Right cardiac atrium (tissue), 5 donors: ENCODE measurements at regions not wholly inside any gene's neighbourhood (a gene's known extent, or its start where the extent isn't known, plus 50 kb on each side); places are given as distances from the start of the nearest gene placed in this dataset.
"Not testable (repeated sequence)": the region's sequence is repeated elsewhere in the genome, so short reads cannot be mapped to it uniquely, and the experiment has no call there.

Experiments
- ATAC-seq, 2 donors: fragments of 200-7000 bp; cut with Tn5 transposase; one replicate each; pipeline versions ENCODE4 v1.8.0 to v1.9.1; 2020; ENCODE audit warnings: moderate library complexity in 2 of 2, mild to moderate bottlenecking in 1 of 2
- DNase-seq, 3 donors: peaks; one replicate each; pipeline ENCODE4 v3.0.0-alpha.2; 2020
- H3K27ac ChIP-seq: one replicate; pipeline ENCODE4 v1.5.1; 2013; ENCODE audit warnings: mild to moderate bottlenecking, low read length, control low read depth, moderate library complexity
- H3K27me3 ChIP-seq: one replicate; pipeline ENCODE4 v1.6.1; 2013; ENCODE audit not compliant: control insufficient read depth, insufficient read depth
- H3K4me1 ChIP-seq: one replicate; pipeline ENCODE4 v1.6.1; 2013; ENCODE audit warnings: low read length; ENCODE audit not compliant: control insufficient read depth, insufficient read depth
- H3K4me3 ChIP-seq: one replicate; pipeline ENCODE4 v1.5.1; 2013; ENCODE audit warnings: low read length, control low read depth
- H3K9me3 ChIP-seq: one replicate; pipeline ENCODE4 v1.6.1; 2013; ENCODE audit warnings: low read length; ENCODE audit not compliant: control insufficient read depth
- WGBS: extraction: QIAGEN DNeasy Blood & Tissue Kit; methylation state at CpG from one replicate; pipeline ENCODE4 v1.1.7; 2013; 5-methylcytosine and 5-hydroxymethylcytosine counted together
- intact Hi-C, 4 donors: fragments of 100-400 bp; cut with DNase I; formaldehyde crosslinking; loops; one replicate each; pipeline versions ENCODE4 v1.11.0 to v1.14.0; 2022 to 2023
- donor health status: healthy with polysubstance abuse.
- donor health status: DM: no; HTN: yes; CAD: no.
- donor health status: DM: no; HTN: no; CAD: no.
- donor health status: DM: no; HTN: yes; CAD: no; lungs with severe emphysema.
- donor health status: DM: yes; HTN: yes; CAD: no.

- H3K4me1 ChIP-seq = no peaks in the 10 kb centered on the region
- no peak for ATAC-seq
- intact Hi-C loops = no loop called here
- H3K27me3 ChIP-seq = no peaks in the 10 kb centered on the region
- 43% methylated on average over 1 of the region's 1 CpG for WGBS
- no peaks in the 10 kb centered on the region for H3K9me3 ChIP-seq
- no peak for DNase-seq
- H3K4me3 ChIP-seq = no peak overlapping the region
- no peak overlapping the region for H3K27ac ChIP-seq
These were observed 734.7 kb upstream of the PKDCC start for GRCh38 chr2:41313082-41313481.

- Histone ChIP-seq H3K4me3 (no peak overlapping the region), H3K4me1 (no peaks in the 10 kb centered on the region), H3K27ac (no peak overlapping the region), H3K27me3 (no peaks in the 10 kb centered on the region), H3K9me3 (no peaks in the 10 kb centered on the region)
- 77% methylated on average over 3 of the region's 3 CpGs for WGBS
- no peak for DNase-seq
- no peak for ATAC-seq
- intact Hi-C loops = no loop called here
These were observed 733.2 kb upstream of the PKDCC start for GRCh38 chr2:41314511-41315070.

GRCh38 chr2:41319437-41319836 is 728.4 kb upstream of the PKDCC start:
- intact Hi-C loops = no loop called here
- no peak overlapping the region for H3K27ac ChIP-seq
- no peak for DNase-seq
- WGBS = 85% methylated on average over 6 of the region's 6 CpGs
- no peak for ATAC-seq
- H3K4me3 ChIP-seq = no peak overlapping the region
- H3K4me1 ChIP-seq = no peaks in the 10 kb centered on the region
- no peaks in the 10 kb centered on the region for H3K27me3 ChIP-seq
- no peaks in the 10 kb centered on the region for H3K9me3 ChIP-seq

DNA sequence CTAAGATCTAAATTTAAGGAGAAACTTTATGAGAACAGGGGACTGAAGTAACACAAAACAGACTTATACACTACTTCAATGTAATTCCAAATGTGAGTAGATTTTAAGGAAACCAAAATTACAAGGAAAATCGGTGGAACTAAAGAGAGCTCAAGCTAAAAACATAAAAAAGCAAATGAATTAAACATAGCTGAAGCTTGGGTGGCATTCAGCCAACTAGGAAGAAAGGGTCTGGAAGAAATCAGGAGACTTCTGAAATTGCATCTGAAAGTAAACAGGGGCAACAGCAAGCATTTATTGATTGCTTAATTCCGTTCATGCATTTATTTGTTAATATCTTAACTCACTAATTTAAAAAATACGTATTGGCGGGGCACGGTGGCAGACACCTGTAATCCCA is 727.3 kb upstream of the PKDCC start:
- intact Hi-C loops = no loop called here
- no peak overlapping the region for H3K27ac ChIP-seq
- H3K4me3 ChIP-seq = no peak overlapping the region
- no peaks in the 10 kb centered on the region for H3K27me3 ChIP-seq
- ATAC-seq = no peak
- H3K9me3 ChIP-seq = no peaks in the 10 kb centered on the region
- DNase-seq = no peak
- H3K4me1 ChIP-seq = no peaks in the 10 kb centered on the region
- 84% methylated on average over 5 of the region's 5 CpGs for WGBS

DNA sequence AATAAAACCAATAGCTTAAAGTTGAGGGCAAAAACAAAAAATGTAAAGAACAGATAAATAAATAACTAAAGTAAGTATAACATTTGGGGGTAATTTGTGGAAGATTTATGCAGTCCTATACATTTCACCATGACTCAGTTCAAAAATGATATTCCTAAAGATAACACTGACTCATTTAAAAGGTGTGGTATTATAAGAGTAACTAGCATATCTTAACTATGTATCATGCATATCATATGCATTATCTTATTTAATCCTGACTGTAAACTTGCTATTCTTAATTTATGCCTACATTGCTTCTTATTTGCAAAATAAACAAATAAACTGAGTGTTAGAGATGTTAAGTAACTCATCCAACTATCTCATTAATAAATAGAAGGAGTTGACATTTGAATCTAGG is 726.5 kb upstream of the PKDCC start:
- DNase-seq (no peak), ATAC-seq (no peak)
- Histone ChIP-seq H3K9me3 (no peaks in the 10 kb centered on the region), H3K27me3 (no peaks in the 10 kb centered on the region), H3K4me1 (no peaks in the 10 kb centered on the region), H3K4me3 (no peak overlapping the region), H3K27ac (no peak overlapping the region)
- intact Hi-C loops = no loop called here

DNA sequence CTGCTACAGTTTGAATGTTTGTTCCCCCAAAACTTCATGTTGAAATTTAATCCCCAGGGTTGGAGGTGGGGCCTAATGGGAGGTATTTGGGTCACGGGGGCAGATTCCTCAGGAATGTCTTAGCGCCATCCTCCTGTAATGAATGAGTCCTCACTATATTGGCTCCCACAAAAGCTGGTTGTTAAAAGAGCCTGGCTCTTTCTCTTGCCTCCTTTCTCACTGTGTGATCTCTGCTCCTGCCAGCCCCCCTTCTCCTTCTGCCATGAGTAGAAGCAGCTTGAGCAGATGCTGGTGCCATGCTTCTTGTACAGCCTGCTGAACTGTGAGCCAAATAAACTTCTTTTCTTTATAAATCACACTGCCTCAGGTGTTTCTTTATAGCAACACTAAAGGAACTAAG is 721.0 kb upstream of the PKDCC start:
- intact Hi-C loops = no loop called here
- Histone ChIP-seq H3K4me3 (no peak overlapping the region), H3K27me3 (no peaks in the 10 kb centered on the region), H3K9me3 (no peaks in the 10 kb centered on the region), H3K27ac (no peak overlapping the region), H3K4me1 (no peaks in the 10 kb centered on the region)
- ATAC-seq = no peak
- WGBS = 64% methylated on average over 2 of the region's 2 CpGs
- DNase-seq = no peak

DNA sequence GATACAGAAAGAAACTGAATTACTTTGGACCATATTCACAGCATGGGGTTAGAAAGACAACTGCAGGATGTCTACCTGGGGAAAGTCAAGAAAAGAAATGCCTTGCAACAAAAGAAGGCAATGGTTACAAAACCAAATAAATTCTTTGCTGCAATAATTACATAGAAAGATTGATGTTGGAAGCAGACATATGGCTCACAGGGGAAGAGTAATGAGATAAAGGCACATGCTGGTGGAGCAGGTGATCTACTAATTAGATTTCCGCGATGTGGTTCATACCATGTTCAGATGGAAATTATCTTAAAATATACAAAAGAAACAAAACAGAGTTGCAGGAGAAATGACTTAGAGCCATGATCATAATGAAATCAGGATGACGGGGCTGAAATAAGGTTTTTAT is 718.8 kb upstream of the PKDCC start:
- DNase-seq (no peak), ATAC-seq (no peak)
- no peaks in the 10 kb centered on the region for H3K4me1 ChIP-seq
- H3K27me3 ChIP-seq = no peaks in the 10 kb centered on the region
- no peak overlapping the region for H3K27ac ChIP-seq
- H3K4me3 ChIP-seq = no peak overlapping the region
- H3K9me3 ChIP-seq = no peaks in the 10 kb centered on the region
- intact Hi-C loops = no loop called here
- WGBS = 94% methylated on average over 3 of the region's 3 CpGs

DNA sequence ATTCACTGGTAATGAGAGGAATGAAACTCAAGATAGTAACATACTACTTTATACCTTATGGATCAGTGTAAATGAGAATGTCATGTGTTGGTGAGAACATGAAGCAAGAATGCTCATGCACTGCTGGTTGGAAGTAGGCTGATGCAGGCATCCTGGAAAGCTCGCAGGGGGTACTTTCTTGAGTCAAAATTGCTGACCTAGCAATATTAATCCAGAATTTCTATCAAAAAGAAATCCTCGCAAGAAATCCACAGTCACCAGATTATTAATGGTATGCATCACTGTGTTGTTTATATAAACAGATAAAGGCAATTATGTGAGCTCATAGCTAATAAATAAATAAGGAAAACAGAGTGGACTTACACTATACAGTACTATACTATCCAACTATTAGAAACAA is 713.7 kb upstream of the PKDCC start:
- DNase-seq (no peak), ATAC-seq (no peak)
- Histone ChIP-seq H3K27ac (no peak overlapping the region), H3K4me1 (no peaks in the 10 kb centered on the region), H3K4me3 (no peak overlapping the region), H3K27me3 (no peaks in the 10 kb centered on the region), H3K9me3 (no peaks in the 10 kb centered on the region)
- WGBS = 86% methylated on average over 2 of the region's 2 CpGs
- intact Hi-C loops = no loop called here

DNA sequence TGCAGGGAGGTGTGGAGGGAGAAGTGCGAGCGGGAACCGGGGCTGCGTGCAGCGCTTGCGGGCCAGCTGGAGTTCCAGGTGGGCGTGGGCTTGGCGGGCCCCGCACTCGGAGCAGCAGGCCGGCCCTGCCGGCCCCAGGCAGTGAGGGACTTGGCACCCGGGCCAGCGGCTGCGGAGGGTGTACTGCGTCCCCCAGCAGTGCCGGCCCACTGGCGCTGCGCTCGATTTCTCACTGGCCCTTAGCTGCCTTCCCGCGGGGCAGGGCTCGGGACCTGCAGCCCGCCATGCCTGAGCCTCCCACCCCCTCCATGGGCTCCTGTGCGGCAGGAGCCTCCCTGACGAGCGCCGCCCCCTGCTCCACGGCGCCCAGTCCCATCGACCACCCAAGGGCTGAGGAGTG is 712.2 kb upstream of the PKDCC start:
- ATAC-seq, H3K4me3 ChIP-seq, H3K4me1 ChIP-seq, H3K9me3 ChIP-seq, H3K27me3 ChIP-seq, DNase-seq, intact Hi-C loops, H3K27ac ChIP-seq: not testable (repeated sequence)
- WGBS = 97% methylated on average over 31 of the region's 31 CpGs

DNA sequence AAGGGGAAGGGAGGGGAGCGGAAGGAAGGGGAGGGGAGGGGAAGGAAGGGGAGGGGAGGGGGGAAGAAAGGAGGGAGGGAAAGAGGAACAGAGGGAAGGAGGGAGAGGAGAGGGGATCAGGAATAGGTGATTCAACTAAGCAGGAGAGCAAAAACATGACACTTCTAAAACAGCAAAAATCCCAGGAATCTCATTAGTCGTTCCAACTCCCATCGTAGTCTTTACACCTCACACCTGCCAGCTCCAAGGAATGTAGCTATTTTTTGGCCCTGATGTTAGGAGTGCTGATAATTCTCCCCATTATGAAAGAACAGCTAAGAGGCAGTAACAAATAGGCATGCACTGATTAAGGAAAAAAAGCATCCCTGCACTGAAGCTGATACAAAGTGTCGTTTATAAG is 709.9 kb upstream of the PKDCC start:
- DNase-seq (no peak), ATAC-seq (no peak)
- Histone ChIP-seq H3K27me3 (no peaks in the 10 kb centered on the region), H3K4me3 (no peak overlapping the region), H3K27ac (no peak overlapping the region), H3K9me3 (no peaks in the 10 kb centered on the region), H3K4me1 (no peaks in the 10 kb centered on the region)
- 38% methylated on average over 4 of the region's 4 CpGs for WGBS
- intact Hi-C loops = no loop called here

DNA sequence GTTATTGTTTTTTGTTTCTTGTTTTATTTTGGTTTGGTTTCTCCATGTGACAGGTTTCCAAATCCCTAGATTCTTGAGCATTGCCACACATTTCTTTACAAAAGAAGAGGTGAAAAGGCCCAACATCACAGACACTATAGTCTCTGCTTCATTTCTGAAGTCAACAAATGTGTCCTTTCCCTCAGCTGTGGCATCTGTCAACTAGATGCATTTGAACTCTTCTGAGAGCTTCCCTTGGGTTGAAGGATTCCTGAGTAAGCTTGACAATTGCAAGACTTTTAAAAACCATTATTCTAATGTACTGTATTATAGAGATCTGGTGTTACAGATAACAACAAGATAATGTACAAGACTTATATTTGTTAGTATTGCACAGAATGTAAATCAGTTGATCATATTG is 703.3 kb upstream of the PKDCC start:
- no peak overlapping the region for H3K27ac ChIP-seq
- no peaks in the 10 kb centered on the region for H3K27me3 ChIP-seq
- no peak overlapping the region for H3K4me3 ChIP-seq
- no peaks in the 10 kb centered on the region for H3K4me1 ChIP-seq
- DNase-seq = no peak
- intact Hi-C loops = no loop called here
- no peak for ATAC-seq
- H3K9me3 ChIP-seq = no peaks in the 10 kb centered on the region

- 73% methylated on average over 3 of the region's 3 CpGs for WGBS
- H3K9me3 ChIP-seq = no peaks in the 10 kb centered on the region
- no peaks in the 10 kb centered on the region for H3K4me1 ChIP-seq
- H3K27ac ChIP-seq = no peak overlapping the region
- DNase-seq (no peak), ATAC-seq (no peak)
- H3K27me3 ChIP-seq = no peaks in the 10 kb centered on the region
- no peak overlapping the region for H3K4me3 ChIP-seq
- intact Hi-C loops = no loop called here
These were observed 694.8 kb upstream of the PKDCC start for GRCh38 chr2:41353060-41353459.
